ENCODE measurements at regions not wholly inside any gene's neighbourhood (a gene's known extent, or its start where the extent isn't known, plus 50 kb on each side); places are given as distances from the start of the nearest gene placed in this dataset.
A peak's percentile ranks its signal among the peaks of the same experiment; 100 is the strongest.
"Not testable (repeated sequence)": the region's sequence is repeated elsewhere in the genome, so short reads cannot be mapped to it uniquely, and the experiment has no call there.

- no peak for DNase-seq
Observed at GRCh38 chr10:62996516-62996915, 136.6 kb upstream of the NRBF2 start.

GRCh38 chr10:62993121-62993520 lies 140.0 kb upstream of the NRBF2 start:
- DNase-seq, result no peak

GRCh38 chr10:62992145-62992721 lies 140.9 kb upstream of the NRBF2 start:
- no peak for DNase-seq

- no peak for DNase-seq
Observed at GRCh38 chr10:62990126-62990525, 143.0 kb upstream of the NRBF2 start.

- DNase-seq, result no peak
Observed at GRCh38 chr10:62985807-62986600, 147.1 kb upstream of the NRBF2 start.

- DNase-seq, result no peak
Observed at GRCh38 chr10:62981096-62981495, 152.0 kb upstream of the NRBF2 start.

- DNase-seq, result peak; percentile 12
Observed at GRCh38 chr10:62980687-62981086, 152.4 kb upstream of the NRBF2 start.

- no peak for DNase-seq
Observed at GRCh38 chr10:62979921-62980320, 153.2 kb upstream of the NRBF2 start.

GRCh38 chr10:62978482-62978881 lies 154.6 kb upstream of the NRBF2 start:
- no peak for DNase-seq

GRCh38 chr10:62974795-62975194 lies 158.3 kb upstream of the NRBF2 start:
- DNase-seq, result not testable (repeated sequence)

GRCh38 chr10:62972103-62972502 lies 155.9 kb upstream of the EGR2 start:
- no peak for DNase-seq

GRCh38 chr10:62964026-62964425 lies 147.9 kb upstream of the EGR2 start:
- DNase-seq, result no peak

- no peak for DNase-seq
Observed at GRCh38 chr10:62961951-62962523, 145.9 kb upstream of the EGR2 start.

- no peak for DNase-seq
Observed at GRCh38 chr10:62960416-62960815, 144.2 kb upstream of the EGR2 start.

- DNase-seq, result no peak
Observed at GRCh38 chr10:62959553-62959952, 143.4 kb upstream of the EGR2 start.

GRCh38 chr10:62958980-62959379 lies 142.8 kb upstream of the EGR2 start:
- no peak for DNase-seq

GRCh38 chr10:62946278-62946677 lies 130.1 kb upstream of the EGR2 start:
- DNase-seq, result no peak

- DNase-seq, result no peak
Observed at GRCh38 chr10:62939698-62940097, 123.5 kb upstream of the EGR2 start.

GRCh38 chr10:62938672-62939071 lies 122.5 kb upstream of the EGR2 start:
- no peak for DNase-seq

GRCh38 chr10:62937674-62938073 lies 121.5 kb upstream of the EGR2 start:
- DNase-seq, result no peak

GRCh38 chr10:62935022-62935421 lies 118.9 kb upstream of the EGR2 start:
- no peak for DNase-seq

GRCh38 chr10:62934258-62934657 lies 118.1 kb upstream of the EGR2 start:
- no peak for DNase-seq

- not testable (repeated sequence) for DNase-seq
Observed at GRCh38 chr10:62928763-62929162, 112.6 kb upstream of the EGR2 start.

GRCh38 chr10:62926407-62926806 lies 110.2 kb upstream of the EGR2 start:
- no peak for DNase-seq
